HL-60 (cell line): ENCODE measurements at regions not wholly inside any gene's neighbourhood (a gene's known extent, or its start where the extent isn't known, plus 50 kb on each side); places are given as distances from the start of the nearest gene placed in this dataset.

Experiments used
- DNase-seq, 2 experiments: peaks; one replicate each; pipeline ENCODE4 v3.0.0-alpha.2; 2010 to 2020; ENCODE audit warnings: low read depth in 1 of 2, low spot score in 1 of 2
- H3K27ac ChIP-seq: fragments of 250-450 bp; sonication (Bioruptor Pico); replicated peaks from 2 replicates; pipeline ENCODE4 v1.5.1; 2020; ENCODE audit warnings: mild to moderate bottlenecking, moderate library complexity
- H3K27me3 ChIP-seq: fragments of 250-450 bp; sonication (Bioruptor Pico); 2 replicates; pipeline ENCODE4 v1.5.1; 2021; ENCODE audit warnings: mild to moderate bottlenecking, moderate library complexity; ENCODE audit not compliant: insufficient read depth, poor library complexity, severe bottlenecking
- H3K4me3 ChIP-seq: replicated peaks from 2 replicates; pipeline ENCODE4 v1.5.1; 2011; ENCODE audit warnings: mild to moderate bottlenecking, control low read depth, low read length; ENCODE audit not compliant: insufficient read depth
- CTCF ChIP-seq: IDR thresholded peaks from one replicate; pipeline ENCODE4 v1.5.1; 2011; ENCODE audit warnings: low read length, control low read depth, inconsistent platforms; ENCODE audit not compliant: insufficient read depth
- GABPA ChIP-seq: IDR thresholded peaks from 2 replicates; pipeline ENCODE4 v1.6.1; 2012; ENCODE audit warnings: low read depth
- POLR2AphosphoS5 ChIP-seq: IDR thresholded peaks from 2 replicates; pipeline ENCODE4 v1.6.1; 2012; ENCODE audit warnings: low read depth
- SPI1 ChIP-seq: IDR thresholded peaks from 2 replicates; pipeline ENCODE4 v1.6.1; 2012; ENCODE audit warnings: low read depth, mild to moderate bottlenecking, borderline replicate concordance
- TF ChIP-seq, protein P1 (sequence below): IDR thresholded peaks from 2 replicates; pipeline ENCODE4 v1.6.1; 2012; ENCODE audit warnings: low read depth; ENCODE audit not compliant: insufficient replicate concordance

- no peak for DNase-seq
- Histone ChIP-seq H3K27ac (no peak overlapping the region), H3K4me3 (no peak overlapping the region), H3K27me3 (no peaks in the 10 kb centered on the region)
- TF ChIP-seq CTCF (no peak), GABPA (no peak), POLR2AphosphoS5 (no peak)
These were observed 190.8 kb downstream of the TLE1 start for GRCh38 chr9:81498576-81498975.

GRCh38 chr9:81497091-81497490 is 192.3 kb downstream of the TLE1 start:
- no peak for TF ChIP-seq POLR2AphosphoS5
- no peak for TF ChIP-seq CTCF
- TF ChIP-seq SPI1: no peak
- no peak overlapping the region for H3K27ac ChIP-seq
- no peak overlapping the region for H3K4me3 ChIP-seq
- no peak for DNase-seq
- no peaks in the 10 kb centered on the region for H3K27me3 ChIP-seq

- no peak for DNase-seq
- TF ChIP-seq, protein P1, sequence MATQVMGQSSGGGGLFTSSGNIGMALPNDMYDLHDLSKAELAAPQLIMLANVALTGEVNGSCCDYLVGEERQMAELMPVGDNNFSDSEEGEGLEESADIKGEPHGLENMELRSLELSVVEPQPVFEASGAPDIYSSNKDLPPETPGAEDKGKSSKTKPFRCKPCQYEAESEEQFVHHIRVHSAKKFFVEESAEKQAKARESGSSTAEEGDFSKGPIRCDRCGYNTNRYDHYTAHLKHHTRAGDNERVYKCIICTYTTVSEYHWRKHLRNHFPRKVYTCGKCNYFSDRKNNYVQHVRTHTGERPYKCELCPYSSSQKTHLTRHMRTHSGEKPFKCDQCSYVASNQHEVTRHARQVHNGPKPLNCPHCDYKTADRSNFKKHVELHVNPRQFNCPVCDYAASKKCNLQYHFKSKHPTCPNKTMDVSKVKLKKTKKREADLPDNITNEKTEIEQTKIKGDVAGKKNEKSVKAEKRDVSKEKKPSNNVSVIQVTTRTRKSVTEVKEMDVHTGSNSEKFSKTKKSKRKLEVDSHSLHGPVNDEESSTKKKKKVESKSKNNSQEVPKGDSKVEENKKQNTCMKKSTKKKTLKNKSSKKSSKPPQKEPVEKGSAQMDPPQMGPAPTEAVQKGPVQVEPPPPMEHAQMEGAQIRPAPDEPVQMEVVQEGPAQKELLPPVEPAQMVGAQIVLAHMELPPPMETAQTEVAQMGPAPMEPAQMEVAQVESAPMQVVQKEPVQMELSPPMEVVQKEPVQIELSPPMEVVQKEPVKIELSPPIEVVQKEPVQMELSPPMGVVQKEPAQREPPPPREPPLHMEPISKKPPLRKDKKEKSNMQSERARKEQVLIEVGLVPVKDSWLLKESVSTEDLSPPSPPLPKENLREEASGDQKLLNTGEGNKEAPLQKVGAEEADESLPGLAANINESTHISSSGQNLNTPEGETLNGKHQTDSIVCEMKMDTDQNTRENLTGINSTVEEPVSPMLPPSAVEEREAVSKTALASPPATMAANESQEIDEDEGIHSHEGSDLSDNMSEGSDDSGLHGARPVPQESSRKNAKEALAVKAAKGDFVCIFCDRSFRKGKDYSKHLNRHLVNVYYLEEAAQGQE: no peak
- TF ChIP-seq GABPA (no peak), POLR2AphosphoS5 (no peak), SPI1 (no peak), CTCF (no peak)
- no peak overlapping the region for H3K4me3 ChIP-seq
- H3K27me3 ChIP-seq: no peaks in the 10 kb centered on the region
- H3K27ac ChIP-seq: no peak overlapping the region
These were observed 196.5 kb downstream of the TLE1 start for GRCh38 chr9:81492710-81493447.

GRCh38 chr9:81490605-81491331 is 198.6 kb downstream of the TLE1 start:
- no peak for DNase-seq
- no peak overlapping the region for H3K27ac ChIP-seq
- TF ChIP-seq SPI1 (no peak), POLR2AphosphoS5 (no peak), GABPA (no peak), CTCF (no peak)
- TF ChIP-seq, protein P1: no peak
- no peak overlapping the region for H3K4me3 ChIP-seq
- H3K27me3 ChIP-seq: no peaks in the 10 kb centered on the region
